GM18519 (cell line): ENCODE measurements at regions not wholly inside any gene's neighbourhood (a gene's known extent, or its start where the extent isn't known, plus 50 kb on each side); places are given as distances from the start of the nearest gene placed in this dataset.

ENCODE experiments used
- ATAC-seq: cut with Tn5 transposase; IDR thresholded peaks from one replicate; pipeline ENCODE4 v1.9.1; 2021; ENCODE audit warnings: mild to moderate bottlenecking, moderate library complexity; ENCODE audit not compliant: unreplicated experiment, low FRiP score

DNA sequence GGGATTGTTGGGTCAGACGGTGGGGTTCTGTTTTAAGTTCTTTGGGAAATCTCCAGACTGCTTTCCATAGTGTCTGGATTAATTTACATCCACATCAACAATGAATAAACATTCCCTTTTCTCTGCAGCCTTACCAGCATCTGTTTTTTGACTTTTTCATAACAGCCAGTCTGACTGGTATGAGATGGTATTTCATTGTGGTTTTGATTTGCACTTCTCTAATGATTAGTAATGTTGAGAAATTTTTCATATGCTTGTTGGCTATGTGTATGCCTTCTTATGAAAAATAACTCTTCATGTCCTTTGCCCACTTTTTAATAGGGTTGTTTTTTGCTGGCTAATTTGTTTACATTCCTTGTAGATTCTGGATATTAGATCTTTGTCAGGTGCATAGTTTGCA is 140.8 kb upstream of the CNTN1 start:
- ATAC-seq: no peak

DNA sequence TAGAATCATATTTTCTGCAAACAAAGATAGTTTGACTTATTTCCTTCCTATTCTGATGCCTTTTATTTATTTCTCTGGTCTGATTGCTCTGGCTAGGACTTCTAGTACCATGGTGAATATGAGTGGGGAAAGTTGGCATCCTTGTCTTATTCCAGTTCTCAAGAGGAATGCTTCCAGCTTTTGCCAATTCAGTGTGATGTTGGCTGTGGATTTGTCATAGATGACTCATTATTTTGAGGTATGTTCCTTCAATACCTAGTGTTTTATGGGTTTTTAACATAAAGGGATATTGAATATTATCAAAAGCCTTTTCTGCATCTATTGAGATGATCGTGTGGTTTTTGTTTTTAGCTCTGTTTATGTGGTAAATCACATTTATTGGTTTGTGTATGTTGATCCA is 139.4 kb upstream of the CNTN1 start:
- no peak for ATAC-seq

DNA sequence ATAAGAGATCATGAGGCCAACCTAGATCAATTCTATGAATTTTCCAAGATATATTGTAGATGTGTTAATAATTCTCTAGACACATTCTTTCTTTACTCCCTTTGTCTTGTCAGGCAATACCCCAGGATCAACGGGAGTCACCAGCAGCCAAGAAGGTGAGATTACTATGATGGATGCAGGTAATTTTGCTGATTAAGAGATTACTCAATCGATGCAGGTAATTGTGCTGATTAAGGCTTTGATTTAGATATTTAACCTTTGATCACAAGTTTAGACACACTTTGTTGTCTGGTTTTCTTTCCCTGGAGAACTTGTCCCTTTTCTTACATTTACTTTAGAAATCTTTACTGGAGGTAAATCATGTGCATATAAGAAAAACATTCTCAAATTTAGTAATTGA is 134.3 kb upstream of the CNTN1 start:
- no peak for ATAC-seq

DNA sequence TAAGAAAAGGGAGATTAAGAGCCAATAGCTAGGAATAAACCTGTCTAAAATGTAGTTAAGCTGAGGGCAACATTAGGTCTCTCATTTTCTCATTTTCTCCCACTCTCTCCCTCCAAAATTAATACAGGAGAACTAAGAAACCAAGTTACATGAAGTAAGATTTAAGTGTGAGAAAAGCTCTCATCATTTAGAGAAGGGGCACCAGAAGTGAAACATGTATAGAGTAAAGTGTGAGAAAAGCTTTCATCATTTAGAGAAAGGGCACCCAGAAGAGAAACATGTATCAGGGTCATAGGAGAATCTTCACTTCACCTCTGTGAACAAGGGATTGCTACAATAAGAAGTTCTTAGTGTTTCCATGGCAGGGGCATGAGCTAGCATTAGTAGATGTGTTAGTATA is 132.4 kb upstream of the CNTN1 start:
- peak; percentile 49 for ATAC-seq

DNA sequence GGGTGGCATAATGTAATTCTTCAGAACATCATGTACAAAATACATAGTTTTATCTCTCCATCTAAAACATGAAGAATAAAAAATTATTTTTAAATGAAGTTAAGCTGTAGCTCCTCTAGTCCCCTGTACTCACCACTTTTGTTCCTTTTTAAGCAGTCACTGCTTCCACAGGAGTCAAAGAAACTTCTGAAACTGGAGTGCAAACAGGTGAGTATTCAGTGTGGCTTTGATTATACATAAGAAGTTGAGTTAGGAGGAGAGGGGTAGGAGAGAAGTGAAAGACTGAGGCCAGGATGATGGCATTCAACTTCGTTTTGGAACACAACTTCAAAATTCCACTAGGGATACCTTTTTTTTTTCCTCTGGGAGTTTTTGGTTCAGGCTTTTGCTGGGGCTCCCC is 131.4 kb upstream of the CNTN1 start:
- ATAC-seq: no peak

DNA sequence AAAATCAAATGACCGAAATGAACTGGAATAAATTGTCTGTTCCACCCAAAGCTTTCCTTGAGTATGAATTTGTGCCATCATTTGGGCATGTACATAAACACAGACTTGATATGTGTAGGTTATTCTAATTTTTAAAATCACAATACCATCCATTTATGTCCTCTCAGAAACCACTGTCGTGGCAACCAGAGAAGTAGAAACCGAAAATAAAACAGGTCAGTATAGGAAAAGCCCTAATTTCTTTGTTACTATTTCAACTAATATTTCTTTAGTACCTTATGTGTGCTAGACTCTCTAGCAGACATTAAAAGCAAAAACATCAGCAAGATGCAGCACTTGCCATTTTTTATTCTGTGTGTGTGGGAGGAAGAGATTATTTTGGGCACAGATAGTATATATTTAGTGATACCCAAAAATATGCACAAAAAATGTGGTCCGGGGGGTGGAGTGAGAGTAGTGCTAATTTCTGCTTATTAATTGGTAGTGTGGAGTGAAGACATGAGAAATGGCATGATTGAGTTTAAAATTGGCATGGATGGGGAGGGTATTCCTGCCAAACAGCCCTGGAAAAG is 130.8 kb upstream of the CNTN1 start:
- ATAC-seq: peak; percentile 55

DNA sequence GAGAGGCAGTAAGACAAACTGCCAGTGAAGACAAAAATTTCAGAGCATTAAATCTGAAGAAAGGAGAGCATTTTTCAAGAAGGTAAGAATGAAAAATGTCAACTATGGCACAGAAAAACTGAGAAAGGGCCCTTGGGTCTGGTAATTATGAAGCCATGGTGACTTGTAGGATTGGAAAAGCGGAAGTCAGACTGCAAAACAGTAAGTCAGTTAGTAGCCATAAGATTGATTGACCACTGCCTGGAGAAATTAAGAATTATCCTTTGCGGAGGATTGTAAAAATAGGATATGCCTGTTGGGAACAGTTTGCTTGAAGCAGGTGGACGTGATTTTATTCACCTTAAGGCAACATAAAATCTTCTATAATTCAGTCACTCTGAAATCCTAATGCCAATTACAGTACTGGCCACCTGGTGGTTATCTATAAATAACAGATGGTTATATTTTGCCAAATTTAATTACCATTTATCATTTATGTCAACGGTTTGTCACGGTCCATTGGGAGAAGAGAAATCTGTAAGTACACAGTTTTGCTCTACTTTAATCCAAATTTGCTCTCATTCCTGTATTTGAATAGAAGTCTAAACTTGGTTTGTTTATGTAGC is 127.1 kb upstream of the CNTN1 start:
- ATAC-seq: no peak

DNA sequence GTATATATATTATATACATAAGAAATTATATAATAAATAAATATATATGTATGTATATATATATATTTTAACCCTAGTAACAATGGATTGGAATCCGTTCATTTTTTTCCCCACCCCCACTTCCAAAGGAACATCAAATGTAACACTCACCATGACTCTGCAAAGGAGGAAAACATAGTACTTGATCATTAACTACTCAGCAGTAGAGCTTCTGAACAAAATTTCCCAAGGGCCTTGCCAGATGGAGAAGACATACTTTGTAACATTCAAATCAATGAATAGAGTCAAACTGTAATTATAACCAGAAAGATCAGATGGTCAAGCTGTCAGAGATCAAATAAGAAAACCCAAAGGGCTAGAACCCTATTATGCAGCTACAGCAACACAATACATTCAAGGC is 126.0 kb upstream of the CNTN1 start:
- no peak for ATAC-seq

DNA sequence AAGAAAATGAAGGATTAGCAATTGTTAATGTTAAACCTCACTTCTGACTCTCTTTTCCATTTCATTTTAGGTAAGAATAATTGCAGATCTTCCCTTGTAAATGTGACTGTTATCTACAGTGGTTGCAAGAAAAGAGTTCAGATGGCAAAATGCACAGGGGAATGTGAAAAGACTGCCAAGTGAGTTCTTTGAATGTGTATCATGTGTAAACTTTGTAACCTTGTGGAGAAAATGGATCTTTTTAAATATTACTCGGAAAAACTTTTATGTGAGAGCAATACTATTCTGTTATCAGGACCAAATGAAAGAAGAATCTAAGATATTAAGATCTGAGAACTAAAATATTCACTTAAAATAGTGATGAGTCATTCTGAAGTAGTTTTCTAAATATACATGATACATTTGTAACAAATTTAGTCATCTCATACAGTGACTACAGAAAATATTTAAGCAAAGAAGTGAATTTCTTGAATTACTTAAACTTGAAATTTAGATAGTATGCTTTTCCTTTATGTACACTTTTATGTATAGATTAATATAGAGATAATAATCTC is 122.5 kb upstream of the CNTN1 start:
- peak; percentile 47 for ATAC-seq

DNA sequence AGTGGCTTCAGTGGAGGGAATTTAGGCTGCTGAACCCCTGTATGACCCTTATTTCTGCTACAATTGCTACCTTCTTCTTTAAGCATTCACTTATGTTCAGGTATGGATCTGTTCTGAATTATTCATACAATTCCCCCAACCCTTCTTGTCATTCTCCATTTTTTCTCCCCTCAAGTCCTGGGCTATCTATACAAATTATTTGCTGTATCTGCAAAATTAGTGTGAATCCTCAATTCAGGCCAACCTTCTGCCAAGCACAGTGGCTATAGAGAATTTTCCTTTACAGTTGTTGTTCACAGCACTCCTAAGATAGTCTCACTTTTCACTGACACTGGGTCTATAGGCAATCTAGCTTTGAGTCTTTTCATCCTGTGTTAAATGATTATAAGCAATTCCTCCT is 119.2 kb upstream of the CNTN1 start:
- no peak for ATAC-seq

DNA sequence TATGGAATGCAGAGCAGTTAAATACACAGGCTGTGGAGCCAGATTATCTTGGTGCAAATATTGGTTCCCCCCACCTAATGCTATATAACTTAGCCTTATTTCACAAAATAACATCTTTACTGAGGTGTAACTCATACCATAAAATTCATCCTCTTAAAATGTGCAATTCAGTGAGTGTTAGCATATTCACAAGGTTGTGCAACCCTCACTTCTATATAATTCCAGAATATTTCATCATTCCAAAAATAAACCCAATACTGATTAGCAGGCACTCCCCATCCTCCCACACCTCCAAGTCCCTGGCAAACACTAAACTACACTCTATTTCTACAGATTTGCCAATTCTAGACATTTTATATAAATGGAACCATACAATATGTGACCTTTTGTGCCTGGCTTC is 116.3 kb upstream of the CNTN1 start:
- ATAC-seq: no peak

DNA sequence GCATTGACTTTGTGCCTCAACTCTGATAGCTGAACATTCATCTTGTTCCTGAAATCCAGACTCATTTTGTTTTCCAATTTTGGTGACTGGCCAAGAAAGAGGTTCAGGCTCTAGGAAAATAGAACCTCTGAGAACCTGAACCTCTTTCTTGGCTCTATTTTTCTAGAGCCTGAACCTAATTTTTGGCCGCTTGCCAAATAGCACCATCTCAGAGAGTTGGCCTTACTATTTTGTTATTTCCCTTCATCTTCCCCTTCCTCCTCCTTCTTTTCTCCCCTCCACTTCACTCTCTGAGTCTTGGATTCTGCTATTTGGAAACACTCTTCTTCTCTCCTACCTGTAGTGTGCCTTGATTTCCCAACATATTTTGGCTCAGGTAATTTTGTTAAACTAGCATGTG is 114.4 kb upstream of the CNTN1 start:
- no peak for ATAC-seq

DNA sequence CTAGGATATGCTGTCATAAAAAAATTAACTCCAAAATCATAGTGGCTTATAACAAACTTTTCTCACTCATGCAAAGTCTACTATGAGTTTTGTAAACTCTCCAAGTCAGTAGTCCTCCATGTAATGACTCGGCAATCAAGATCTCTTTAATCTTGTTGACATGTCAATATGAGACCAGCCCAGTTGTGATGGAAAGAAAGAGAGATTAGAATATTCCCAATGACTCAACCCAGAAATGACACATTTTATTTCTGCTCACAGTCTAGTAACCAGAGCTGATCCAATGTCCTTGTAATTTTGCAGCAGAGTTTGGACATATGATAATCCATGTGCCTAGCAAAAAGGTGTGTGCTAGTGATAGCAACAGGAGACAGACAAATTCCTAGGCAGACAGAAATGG is 112.6 kb upstream of the CNTN1 start:
- ATAC-seq: no peak

DNA sequence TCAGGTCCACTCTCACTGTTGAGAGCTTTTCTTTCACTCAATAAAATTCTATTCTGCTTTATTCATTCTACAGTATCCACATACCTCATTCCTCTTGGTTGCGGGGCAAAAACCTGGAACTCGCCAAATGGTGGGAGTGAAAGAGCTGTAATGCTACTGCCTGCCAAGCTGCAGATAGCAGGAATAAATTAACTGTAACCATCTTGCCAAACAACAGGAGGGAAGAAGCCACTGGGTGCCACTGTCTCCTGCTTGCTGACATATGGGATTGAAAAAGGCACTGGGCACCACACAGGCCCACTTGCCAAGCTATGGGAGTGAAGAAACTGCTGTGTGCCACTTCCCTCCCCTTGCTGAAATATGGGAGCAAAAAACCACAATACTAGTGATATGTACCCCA is 111.9 kb upstream of the CNTN1 start:
- ATAC-seq: no peak

DNA sequence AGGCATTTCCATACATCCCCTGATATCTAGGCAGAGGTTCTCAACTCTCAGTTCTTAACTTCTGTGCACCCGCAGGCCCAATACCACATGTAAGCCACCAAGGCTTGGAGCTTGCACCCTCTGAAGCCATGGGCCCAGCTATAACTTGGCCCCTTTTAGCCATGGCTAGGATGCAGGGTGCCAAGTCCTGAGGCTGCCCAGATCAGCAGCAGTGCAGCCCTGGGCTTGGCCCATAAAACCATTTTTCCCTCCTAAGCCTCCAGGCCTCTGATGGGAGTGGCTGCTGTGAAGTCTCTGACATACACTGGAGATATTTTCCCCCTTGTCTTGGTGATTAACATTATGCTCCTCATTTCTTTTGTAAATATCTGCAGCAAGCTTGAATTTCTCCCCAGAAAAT is 110.3 kb upstream of the CNTN1 start:
- ATAC-seq: no peak

DNA sequence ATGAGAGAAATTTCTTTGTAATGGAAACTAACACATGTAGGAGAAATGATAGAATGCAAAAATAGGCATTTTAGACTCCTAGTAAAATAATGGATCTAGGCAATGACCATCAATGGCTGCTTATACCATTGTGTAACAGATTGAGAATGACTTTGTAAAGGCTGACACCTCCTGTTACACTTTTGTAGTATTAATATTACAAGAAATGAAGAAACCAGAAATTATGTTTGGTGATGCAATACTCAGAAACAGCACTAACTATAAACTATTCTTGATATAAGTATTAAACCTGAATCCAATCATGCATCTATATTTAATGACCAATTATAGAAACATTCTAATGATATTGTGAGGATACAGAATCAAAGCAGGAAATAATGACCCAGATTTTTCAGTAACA is 108.5 kb upstream of the CNTN1 start:
- no peak for ATAC-seq

DNA sequence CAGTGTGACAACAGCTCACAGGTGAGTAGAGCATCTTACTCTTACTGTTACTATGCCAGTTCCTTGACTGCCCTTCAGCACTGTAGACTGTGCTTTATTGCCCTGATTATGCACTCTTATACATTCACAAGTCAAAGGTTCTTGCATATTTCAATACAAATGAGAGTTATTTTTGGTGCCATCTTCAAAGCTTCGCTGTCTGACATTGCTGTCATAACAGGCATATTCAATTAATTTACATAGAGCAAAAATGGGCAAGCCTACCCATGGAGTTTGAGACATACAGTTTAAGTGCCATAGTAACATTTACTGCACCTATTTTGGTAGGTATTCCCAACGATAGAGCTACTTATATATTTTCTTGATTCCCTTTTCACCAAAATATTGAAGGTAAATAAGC is 107.5 kb upstream of the CNTN1 start:
- ATAC-seq: no peak

DNA sequence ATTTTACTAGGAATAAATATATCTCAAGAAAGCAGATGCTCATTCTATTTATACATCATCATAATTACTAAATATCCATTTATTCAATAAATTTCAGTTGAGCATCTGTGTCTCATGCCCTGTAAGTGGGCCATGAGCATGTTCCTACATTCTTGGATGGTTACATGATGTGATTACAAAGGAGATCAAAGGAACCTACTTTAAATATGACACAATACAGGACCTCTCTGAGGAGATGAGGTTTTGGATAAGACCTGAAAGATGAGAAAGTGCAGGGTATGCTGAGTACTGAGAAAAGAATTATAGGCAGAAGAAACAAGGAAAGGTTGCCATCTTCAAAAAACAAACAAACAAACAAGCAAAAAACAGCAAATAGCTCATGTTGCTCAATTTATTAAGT is 105.4 kb upstream of the CNTN1 start:
- ATAC-seq: no peak

DNA sequence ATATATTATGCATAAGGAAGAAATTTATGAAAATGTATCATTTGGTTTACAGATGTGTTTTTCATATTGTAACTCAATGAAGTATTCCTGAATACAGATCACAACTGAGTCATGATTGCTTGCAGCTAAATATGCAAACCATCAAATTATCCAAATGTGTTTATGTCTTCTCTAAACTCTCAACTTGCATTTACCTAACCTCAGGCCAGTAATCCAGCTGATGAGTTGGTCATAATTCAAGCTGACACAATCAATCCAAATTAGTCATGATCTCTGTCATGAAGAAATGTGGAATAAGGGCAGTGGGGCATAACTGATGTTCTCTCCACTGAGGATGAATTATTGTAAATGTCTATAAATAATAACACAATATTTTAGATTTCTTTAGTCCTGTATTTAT is 104.8 kb upstream of the CNTN1 start:
- ATAC-seq: no peak

DNA sequence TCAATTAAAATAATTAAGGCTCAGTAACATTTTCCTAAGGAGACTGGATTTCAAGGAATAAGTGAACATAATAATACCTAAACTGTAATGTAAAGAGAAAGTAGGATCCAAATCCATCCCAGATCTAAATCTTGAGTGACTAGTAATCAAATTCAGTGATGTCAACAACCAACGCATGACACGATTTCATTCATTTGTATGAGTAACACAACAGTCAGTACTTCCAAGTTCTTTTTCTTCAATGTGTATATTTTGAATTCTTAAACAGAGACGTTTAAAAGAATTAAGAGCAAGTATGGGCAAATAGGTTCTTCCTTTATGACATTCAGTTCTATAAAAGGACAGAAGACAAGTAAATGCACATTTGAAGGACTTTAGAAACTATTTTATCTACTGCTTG is 104.3 kb upstream of the CNTN1 start:
- no peak for ATAC-seq

DNA sequence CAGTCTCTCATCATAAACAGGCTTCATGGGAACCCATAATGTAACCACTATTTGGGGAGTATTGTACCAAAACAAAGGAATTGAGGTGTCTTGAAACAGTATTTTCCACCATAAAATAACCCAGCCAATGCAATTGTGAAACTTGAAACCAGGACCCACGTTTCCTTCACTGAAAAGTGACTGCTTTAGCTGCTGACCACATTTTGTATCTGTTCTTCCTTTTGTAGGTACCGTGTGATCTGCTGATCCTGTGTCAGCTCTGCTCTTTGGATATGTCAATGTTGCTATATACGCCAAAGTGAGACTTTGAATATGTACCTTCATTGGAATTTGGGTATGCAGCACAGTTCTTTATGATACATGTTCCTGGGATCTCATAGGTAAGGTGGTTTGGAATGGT is 95.1 kb upstream of the CNTN1 start:
- ATAC-seq: peak; percentile 77

DNA sequence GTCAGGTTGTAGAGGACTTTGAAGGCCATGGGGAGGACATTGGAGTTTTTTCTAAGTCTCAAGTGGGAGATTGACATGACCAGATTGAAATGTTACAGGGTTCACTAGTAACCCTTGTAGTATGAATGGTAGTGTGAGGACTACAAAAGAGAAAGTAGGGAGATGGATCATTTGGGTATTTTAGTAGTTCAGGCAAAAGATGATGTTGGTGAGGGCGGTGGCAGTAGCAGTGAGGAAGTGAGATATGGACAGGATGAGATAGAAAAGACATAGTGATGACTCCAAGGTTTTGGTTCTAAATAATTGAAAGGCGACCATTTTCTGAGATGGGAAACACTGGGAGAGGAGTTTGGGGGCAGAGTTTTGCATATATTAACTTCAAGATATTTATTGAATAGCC is 94.2 kb upstream of the CNTN1 start:
- no peak for ATAC-seq

DNA sequence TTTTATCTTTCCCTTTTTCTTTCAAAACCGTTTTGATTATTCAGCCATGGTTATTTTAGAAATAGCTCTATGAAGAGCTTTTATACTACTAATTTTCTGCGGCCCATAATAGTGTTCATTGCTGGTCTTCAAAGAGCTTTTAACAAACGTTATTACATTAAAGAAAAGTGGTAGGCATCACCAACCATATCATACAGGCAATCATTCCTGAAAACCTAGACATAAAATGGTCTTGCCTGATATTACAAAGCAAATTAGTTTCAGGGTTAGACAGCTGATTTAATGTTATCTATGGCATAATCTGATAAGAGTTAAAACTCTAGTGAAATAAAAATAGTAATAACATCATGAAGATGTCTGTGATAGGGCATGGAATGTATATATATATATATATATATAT is 89.7 kb upstream of the CNTN1 start:
- no peak for ATAC-seq
